ENCODE measurements at regions not wholly inside any gene's neighbourhood (a gene's known extent, or its start where the extent isn't known, plus 50 kb on each side); places are given as distances from the start of the nearest gene placed in this dataset.

- no peak for DNase-seq (ENCODE audit: low read depth, low spot score)
These were observed 93.5 kb downstream of the C1orf94 start for GRCh38 chr1:34270181-34270580.

DNA sequence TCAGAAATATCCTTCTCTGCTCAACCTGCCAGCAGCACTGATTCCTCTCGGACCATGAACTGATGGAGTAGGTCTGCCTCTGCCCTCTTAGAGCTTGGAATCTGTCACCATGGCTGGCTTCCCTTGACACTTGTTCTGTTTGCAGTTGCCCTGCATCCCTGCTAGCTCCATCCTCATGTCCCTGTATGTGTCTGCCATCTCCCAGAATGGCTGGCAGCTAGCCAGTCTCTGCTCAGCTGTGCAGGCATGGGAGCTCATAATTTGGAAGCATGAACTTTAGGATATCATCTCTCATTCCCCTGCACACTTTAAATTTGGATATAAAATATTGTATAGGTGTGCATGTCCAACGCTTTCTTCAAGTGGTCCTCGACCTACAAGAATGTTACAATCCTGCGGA lies 95.4 kb downstream of the C1orf94 start:
- in situ Hi-C loops (cut with HindIII; ENCODE audit: low sequenced_read_pairs) = no loop called here
- TF ChIP-seq, protein P1, sequence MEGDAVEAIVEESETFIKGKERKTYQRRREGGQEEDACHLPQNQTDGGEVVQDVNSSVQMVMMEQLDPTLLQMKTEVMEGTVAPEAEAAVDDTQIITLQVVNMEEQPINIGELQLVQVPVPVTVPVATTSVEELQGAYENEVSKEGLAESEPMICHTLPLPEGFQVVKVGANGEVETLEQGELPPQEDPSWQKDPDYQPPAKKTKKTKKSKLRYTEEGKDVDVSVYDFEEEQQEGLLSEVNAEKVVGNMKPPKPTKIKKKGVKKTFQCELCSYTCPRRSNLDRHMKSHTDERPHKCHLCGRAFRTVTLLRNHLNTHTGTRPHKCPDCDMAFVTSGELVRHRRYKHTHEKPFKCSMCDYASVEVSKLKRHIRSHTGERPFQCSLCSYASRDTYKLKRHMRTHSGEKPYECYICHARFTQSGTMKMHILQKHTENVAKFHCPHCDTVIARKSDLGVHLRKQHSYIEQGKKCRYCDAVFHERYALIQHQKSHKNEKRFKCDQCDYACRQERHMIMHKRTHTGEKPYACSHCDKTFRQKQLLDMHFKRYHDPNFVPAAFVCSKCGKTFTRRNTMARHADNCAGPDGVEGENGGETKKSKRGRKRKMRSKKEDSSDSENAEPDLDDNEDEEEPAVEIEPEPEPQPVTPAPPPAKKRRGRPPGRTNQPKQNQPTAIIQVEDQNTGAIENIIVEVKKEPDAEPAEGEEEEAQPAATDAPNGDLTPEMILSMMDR (IDR thresholded peaks at IDR 0.05; ENCODE audit: low read depth, low read length) = no peak
- no peak for DNase-seq (ENCODE audit: low read depth, low spot score)
- no peak overlapping the region for H3K4me3 ChIP-seq (ENCODE audit: low read depth, low read length)

More at GRCh38 chr1:34270181-34270580, 93.5 kb downstream of the C1orf94 start:
- in situ Hi-C loops (cut with HindIII; ENCODE audit: low sequenced_read_pairs) = no loop called here
- TF ChIP-seq, protein P1 (IDR thresholded peaks at IDR 0.05; ENCODE audit: low read depth, low read length) = no peak
- no peak overlapping the region for H3K4me3 ChIP-seq (ENCODE audit: low read depth, low read length)

- TF ChIP-seq, protein P1 (IDR thresholded peaks at IDR 0.05; ENCODE audit: low read depth, low read length) = no peak
- H3K4me3 ChIP-seq (ENCODE audit: low read depth, low read length) = no peak overlapping the region
- in situ Hi-C loops (cut with HindIII; ENCODE audit: low sequenced_read_pairs) = no loop called here
- no peak for DNase-seq (ENCODE audit: low read depth, low spot score)
These were observed 98.4 kb downstream of the C1orf94 start for GRCh38 chr1:34275150-34275549.

DNA sequence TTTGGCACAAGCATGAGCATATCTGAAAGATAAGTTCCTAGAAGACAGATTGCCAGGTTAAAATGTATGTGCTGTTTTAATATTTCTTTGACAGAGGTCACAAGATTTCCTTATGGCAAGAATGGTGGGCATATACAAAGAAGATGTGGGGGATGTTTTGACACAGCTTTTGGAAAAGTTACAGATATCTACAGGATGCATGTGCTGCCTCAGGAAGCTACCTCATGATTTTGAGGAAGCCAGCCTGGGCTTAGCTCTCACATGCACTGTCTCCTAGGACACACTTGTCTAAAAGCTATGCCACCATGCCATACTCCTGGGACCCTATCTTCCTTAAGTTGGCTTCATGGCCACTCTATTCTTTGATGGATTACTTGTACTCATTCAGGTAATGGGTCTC lies 99.9 kb downstream of the C1orf94 start:
- TF ChIP-seq, protein P1 (IDR thresholded peaks at IDR 0.05; ENCODE audit: low read depth, low read length) = no peak
- no peak for DNase-seq (ENCODE audit: low read depth, low spot score)
- H3K4me3 ChIP-seq (ENCODE audit: low read depth, low read length) = no peak overlapping the region
- in situ Hi-C loops (cut with HindIII; ENCODE audit: low sequenced_read_pairs) = no loop called here

- TF ChIP-seq, protein P1 (IDR thresholded peaks at IDR 0.05; ENCODE audit: low read depth, low read length) = no peak
- H3K4me3 ChIP-seq (ENCODE audit: low read depth, low read length) = no peak overlapping the region
- no peak for DNase-seq (ENCODE audit: low read depth, low spot score)
- in situ Hi-C loops (cut with HindIII; ENCODE audit: low sequenced_read_pairs) = no loop called here
These were observed 100.4 kb downstream of the C1orf94 start for GRCh38 chr1:34277150-34277549.

DNA sequence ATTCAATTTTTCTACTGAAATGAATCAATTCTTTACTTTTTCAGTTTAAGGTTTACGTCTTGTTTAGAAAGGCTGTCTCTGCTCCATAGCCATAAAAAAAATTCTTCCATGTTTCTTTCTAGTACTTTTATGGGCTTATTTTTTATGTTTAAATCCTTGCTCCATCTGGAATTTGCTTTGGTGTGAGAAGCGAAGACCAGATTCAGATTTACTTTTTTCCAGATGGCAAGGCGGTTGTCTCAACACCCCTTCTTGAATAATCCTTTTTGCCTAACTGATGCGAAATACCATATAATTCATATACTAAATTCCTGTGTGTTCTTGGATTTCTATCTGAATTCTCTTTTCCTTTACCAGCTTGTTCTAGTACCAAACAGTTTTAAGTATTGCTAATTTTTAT lies 101.5 kb downstream of the C1orf94 start:
- in situ Hi-C loops (cut with HindIII; ENCODE audit: low sequenced_read_pairs) = no loop called here
- TF ChIP-seq, protein P1 (IDR thresholded peaks at IDR 0.05; ENCODE audit: low read depth, low read length) = no peak
- no peak for DNase-seq (ENCODE audit: low read depth, low spot score)
- no peak overlapping the region for H3K4me3 ChIP-seq (ENCODE audit: low read depth, low read length)

DNA sequence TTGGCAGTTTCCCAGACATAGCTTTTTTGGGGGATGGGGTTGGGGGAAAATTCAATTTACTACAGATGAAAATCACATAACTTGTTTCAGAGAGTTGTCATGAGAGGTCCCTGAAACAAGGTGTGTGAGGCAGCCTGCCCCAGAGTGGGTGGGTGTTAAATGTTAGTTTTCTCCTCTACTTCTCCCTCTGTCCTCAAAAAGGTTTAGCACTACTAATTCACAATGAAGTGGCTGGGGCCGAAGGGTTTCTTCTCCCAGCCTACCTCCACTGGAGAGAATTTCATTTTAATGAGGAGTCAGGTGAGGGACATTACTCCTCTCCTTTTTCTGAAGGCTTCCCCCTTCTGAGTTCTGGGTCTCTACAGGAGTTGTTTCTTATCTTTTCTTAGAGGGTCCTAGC lies 103.3 kb downstream of the C1orf94 start:
- DNase-seq (ENCODE audit: low read depth, low spot score) = no peak
- H3K4me3 ChIP-seq (ENCODE audit: low read depth, low read length) = no peak overlapping the region
- in situ Hi-C loops (cut with HindIII; ENCODE audit: low sequenced_read_pairs) = no loop called here
- TF ChIP-seq, protein P1 (IDR thresholded peaks at IDR 0.05; ENCODE audit: low read depth, low read length) = no peak
